ENCODE measurements at regions not wholly inside any gene's neighbourhood (a gene's known extent, or its start where the extent isn't known, plus 50 kb on each side); places are given as distances from the start of the nearest gene placed in this dataset.

DNA sequence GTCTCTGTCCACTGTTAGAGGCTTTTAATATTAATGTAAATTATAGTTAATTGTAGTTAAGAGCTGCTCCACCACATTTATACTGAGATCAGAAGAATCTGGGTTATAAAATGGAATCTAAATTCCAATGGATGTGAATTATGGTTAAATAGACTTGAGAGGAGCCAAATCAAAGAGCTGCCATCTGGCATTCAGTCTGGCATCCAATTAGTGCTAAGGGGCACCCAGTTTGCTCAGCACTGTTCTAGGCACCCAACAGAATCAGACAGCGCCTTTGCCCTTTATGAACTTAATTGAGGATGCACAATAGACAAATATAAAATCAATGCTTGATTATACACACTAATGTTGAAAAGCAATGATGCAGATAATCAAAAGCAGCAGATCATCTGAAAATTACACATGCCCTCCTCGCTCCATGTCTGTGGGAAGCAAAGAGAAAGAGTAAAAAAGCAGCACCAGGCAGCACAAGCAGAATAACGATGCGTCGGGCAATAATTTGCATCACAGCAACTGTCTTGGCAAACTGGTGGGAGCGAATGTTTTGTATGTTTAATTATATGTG, 310.1 kb downstream of the BRINP2 start:
- no peak for TF ChIP-seq CTCF (IDR thresholded peaks at IDR 0.05; ENCODE audit: low read depth, low read length, missing input control)
- no peak for TF ChIP-seq TAF1 (conservative IDR thresholded peaks at IDR 0.05)
- no peak for TF ChIP-seq JUND (IDR thresholded peaks at IDR 0.05)
- TF ChIP-seq GABPA (IDR thresholded peaks at IDR 0.05 in 1 of 2, conservative IDR thresholded peaks at IDR 0.05 in 1 of 2): no peak
- no peak for TF ChIP-seq REST (IDR thresholded peaks at IDR 0.05)
- no peak for TF ChIP-seq YY1 (IDR thresholded peaks at IDR 0.05)
